Muscle layer of colon (tissue), 2 donors: ENCODE measurements at regions not wholly inside any gene's neighbourhood (a gene's known extent, or its start where the extent isn't known, plus 50 kb on each side); places are given as distances from the start of the nearest gene placed in this dataset.
"Not testable (repeated sequence)": the region's sequence is repeated elsewhere in the genome, so short reads cannot be mapped to it uniquely, and the experiment has no call there.

Experiments used
- H3K27ac ChIP-seq: one replicate; pipeline ENCODE4 v1.7.0; 2013; ENCODE audit warnings: low read depth, mild to moderate bottlenecking, low read length, moderate library complexity
- H3K27me3 ChIP-seq, 2 donors: one replicate each; pipeline ENCODE4 v1.7.0; 2013; ENCODE audit warnings: low read length in 2 of 2, mild to moderate bottlenecking in 2 of 2; ENCODE audit not compliant: insufficient read depth in 2 of 2, control insufficient read depth in 1 of 2
- H3K36me3 ChIP-seq: one replicate; pipeline ENCODE4 v1.7.0; 2013; ENCODE audit warnings: mild to moderate bottlenecking, low read length; ENCODE audit not compliant: insufficient read depth
- H3K4me1 ChIP-seq: one replicate; pipeline ENCODE4 v1.7.0; 2013; ENCODE audit warnings: mild to moderate bottlenecking, low read length; ENCODE audit not compliant: insufficient read depth
- H3K4me3 ChIP-seq, 2 donors: one replicate each; pipeline ENCODE4 v1.7.0; 2013; ENCODE audit warnings: low read length in 2 of 2, low read depth in 1 of 2, mild to moderate bottlenecking in 1 of 2, moderate library complexity in 1 of 2
- H3K9ac ChIP-seq: one replicate; pipeline ENCODE4 v1.7.0; 2013; ENCODE audit warnings: low read length
- H3K9me3 ChIP-seq: one replicate; pipeline ENCODE4 v1.7.0; 2013; ENCODE audit warnings: mild to moderate bottlenecking, low read length
- donor health status: abdominal sarcoma.
- donor health status: Adenocarcinoma of cecum.

GRCh38 chr17:45673759-45674158, 110.4 kb upstream of the CRHR1 start:
- H3K9ac ChIP-seq, H3K4me3 ChIP-seq, H3K27me3 ChIP-seq, H3K27ac ChIP-seq, H3K9me3 ChIP-seq, H3K4me1 ChIP-seq, H3K36me3 ChIP-seq: not testable (repeated sequence)

DNA sequence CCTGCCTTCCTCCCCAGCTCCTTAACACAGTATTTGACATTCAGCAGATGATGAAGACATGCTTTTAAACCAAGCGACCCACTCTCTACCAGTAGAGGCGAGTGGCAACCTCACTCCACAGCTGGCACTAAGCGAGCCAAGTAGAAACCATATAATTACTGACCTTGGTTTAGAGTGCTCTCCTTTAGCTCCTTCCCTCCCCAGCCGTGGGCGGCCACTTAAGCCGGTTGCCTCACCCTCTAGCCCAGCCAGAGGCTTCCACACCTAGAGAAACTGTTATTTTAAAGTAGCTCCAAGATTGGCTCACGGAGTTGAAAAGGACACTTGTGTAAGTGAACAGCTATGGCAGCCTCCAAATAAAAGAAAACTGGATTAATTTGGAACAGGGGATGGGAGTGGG, 109.1 kb upstream of the CRHR1 start:
- Histone ChIP-seq H3K4me1 (no peaks in the 10 kb centered on the region), H3K9me3 (no peaks in the 10 kb centered on the region), H3K36me3 (no peaks in the 10 kb centered on the region), H3K4me3 (no peak overlapping the region), H3K27me3 (peaks cover 0 to 6% of the 10 kb centered on the region in 2 donors), H3K9ac (no peak overlapping the region), H3K27ac (no peak overlapping the region)

GRCh38 chr17:45675892-45676291, 108.2 kb upstream of the CRHR1 start:
- no peaks in the 10 kb centered on the region for H3K4me1 ChIP-seq
- H3K27me3 ChIP-seq: peaks cover 0 to 6% of the 10 kb centered on the region in 2 donors

DNA sequence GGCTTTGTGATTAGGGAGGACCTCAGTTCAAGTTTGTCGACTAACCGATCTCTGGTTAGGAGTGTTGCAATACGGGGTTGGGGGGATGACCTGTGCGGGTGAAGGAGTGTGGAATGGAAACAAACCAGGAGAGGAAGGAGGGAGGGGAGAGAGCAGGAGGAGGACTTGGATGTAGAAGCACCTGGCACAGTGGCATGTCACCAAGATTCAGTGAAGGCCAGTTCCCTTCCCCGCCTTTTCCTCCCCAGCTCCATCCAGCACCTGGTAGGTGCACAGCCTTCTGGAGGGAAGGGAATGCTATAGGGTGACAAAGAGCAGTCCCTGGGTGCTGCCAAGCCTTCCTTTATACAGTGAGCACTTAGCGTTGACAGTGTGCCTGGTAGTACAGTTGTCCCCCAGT, 107.4 kb upstream of the CRHR1 start:
- Histone ChIP-seq H3K9me3 (no peaks in the 10 kb centered on the region), H3K27me3 (peaks cover 0 to 6% of the 10 kb centered on the region in 2 donors), H3K9ac (no peak overlapping the region), H3K4me3 (no peak overlapping the region), H3K4me1 (no peaks in the 10 kb centered on the region), H3K36me3 (no peaks in the 10 kb centered on the region), H3K27ac (no peak overlapping the region)

More at GRCh38 chr17:45675892-45676291, 108.2 kb upstream of the CRHR1 start:
- Histone ChIP-seq H3K36me3 (no peaks in the 10 kb centered on the region), H3K9ac (no peak overlapping the region), H3K9me3 (no peaks in the 10 kb centered on the region), H3K27ac (no peak overlapping the region), H3K4me3 (no peak overlapping the region)

DNA sequence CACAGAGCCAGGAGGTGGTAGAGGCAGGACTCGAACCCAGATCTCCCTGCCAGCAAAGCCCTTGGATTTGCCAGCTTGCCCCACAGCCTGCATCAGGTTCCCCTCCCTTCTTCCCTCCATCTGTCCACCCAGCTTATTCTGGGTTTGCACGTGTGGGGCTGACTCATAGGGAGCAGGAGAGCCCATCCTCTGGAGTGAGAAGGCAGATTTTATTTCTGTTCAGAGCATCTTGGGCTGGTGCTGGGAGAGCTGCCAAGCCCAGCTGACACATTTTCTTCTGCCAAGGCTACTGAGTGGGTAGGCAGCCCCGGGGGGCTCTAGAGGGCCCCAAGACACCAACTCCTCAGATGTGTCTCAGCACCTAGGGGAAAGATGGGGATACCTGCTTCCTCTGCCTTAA, 106.3 kb upstream of the CRHR1 start:
- H3K4me1 ChIP-seq: no peaks in the 10 kb centered on the region
- no peak overlapping the region for H3K9ac ChIP-seq
- no peak overlapping the region for H3K27ac ChIP-seq
- H3K4me3 ChIP-seq: no peak overlapping the region
- peaks cover 0 to 1% of the 10 kb centered on the region in 2 donors for H3K27me3 ChIP-seq
- no peaks in the 10 kb centered on the region for H3K36me3 ChIP-seq
- H3K9me3 ChIP-seq: no peaks in the 10 kb centered on the region

GRCh38 chr17:45679426-45679825, 104.7 kb upstream of the CRHR1 start:
- Histone ChIP-seq H3K9ac (no peak overlapping the region), H3K4me3 (no peak overlapping the region), H3K27ac (no peak overlapping the region), H3K9me3 (no peaks in the 10 kb centered on the region), H3K36me3 (no peaks in the 10 kb centered on the region), H3K27me3 (no peaks in the 10 kb centered on the region), H3K4me1 (no peaks in the 10 kb centered on the region)

DNA sequence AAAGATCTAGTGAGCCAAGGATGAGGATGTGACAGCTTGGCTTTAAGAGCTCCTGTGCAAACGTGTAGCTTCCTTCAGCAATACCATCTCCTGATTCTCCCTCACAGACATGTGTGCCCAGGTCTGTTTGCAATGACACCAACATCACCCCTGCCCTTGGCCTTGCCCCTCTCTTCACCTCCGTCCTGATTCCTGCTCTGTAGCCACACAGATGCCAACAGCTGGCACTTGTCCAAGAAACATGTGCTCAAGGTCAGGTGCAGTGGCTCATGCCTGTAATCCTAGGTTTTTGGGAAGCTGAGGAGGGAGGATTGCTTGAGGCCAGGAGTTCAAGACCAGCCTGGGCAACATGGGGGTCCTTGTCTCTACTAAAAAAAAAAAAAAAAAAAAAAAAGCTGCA, 103.8 kb upstream of the CRHR1 start:
- H3K4me3 ChIP-seq: no peak overlapping the region
- H3K4me1 ChIP-seq: no peaks in the 10 kb centered on the region
- no peak overlapping the region for H3K27ac ChIP-seq
- no peak overlapping the region for H3K9ac ChIP-seq
- H3K9me3 ChIP-seq: no peaks in the 10 kb centered on the region
- no peaks in the 10 kb centered on the region for H3K36me3 ChIP-seq
- H3K27me3 ChIP-seq: no peaks in the 10 kb centered on the region

DNA sequence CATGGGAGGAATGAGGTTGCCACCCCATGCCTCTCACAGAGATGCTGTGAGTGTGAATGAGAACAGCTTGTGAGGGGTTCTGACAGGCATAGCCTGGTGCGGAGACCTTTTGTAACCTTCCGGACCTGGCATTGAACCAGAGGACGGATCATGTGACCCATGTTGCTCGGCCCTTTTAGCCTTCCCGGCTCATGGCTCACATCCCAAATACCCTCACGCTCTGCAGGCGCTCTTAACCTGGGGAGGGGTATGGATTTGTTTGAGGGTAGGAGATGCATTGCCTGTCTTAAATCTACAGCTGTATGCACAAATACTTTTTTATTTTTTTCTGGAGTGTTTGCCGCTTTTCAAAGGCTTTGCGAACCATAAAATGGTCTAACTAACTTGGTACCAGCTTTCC, 102.4 kb upstream of the CRHR1 start:
- Histone ChIP-seq H3K36me3 (no peaks in the 10 kb centered on the region), H3K9me3 (no peaks in the 10 kb centered on the region), H3K9ac (no peak overlapping the region), H3K27me3 (no peaks in the 10 kb centered on the region), H3K4me3 (no peak overlapping the region), H3K4me1 (no peaks in the 10 kb centered on the region), H3K27ac (no peak overlapping the region)

DNA sequence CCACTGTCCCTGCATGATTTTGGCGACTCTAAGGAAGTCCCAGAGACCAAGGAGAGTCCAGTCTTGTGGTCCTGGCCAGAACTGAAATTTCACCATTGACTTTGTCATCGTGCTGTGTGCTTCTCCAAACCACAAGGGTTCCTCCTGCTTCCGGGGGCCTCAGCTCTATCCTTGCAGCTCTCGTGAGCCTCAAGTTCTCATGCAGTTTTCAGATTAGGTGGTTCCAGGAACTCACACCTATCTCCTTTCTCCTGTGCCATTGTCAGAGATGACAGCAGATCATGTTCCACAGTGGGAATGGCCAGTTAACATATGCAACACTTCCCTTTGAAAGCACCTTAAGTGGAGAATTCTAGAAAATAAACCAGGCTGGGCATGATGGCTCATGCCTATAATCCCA, 97.9 kb upstream of the CRHR1 start:
- H3K27me3 ChIP-seq: no peaks in the 10 kb centered on the region
- no peak overlapping the region for H3K4me3 ChIP-seq
- no peak overlapping the region for H3K9ac ChIP-seq
- no peaks in the 10 kb centered on the region for H3K36me3 ChIP-seq
- no peak overlapping the region for H3K27ac ChIP-seq
- H3K9me3 ChIP-seq: no peaks in the 10 kb centered on the region
- no peaks in the 10 kb centered on the region for H3K4me1 ChIP-seq

- H3K4me3 ChIP-seq: no peak overlapping the region
- no peaks in the 10 kb centered on the region for H3K4me1 ChIP-seq
- H3K9me3 ChIP-seq: no peaks in the 10 kb centered on the region
- H3K27ac ChIP-seq: no peak overlapping the region
- no peak overlapping the region for H3K9ac ChIP-seq
- H3K27me3 ChIP-seq: no peaks in the 10 kb centered on the region
- no peaks in the 10 kb centered on the region for H3K36me3 ChIP-seq
Measured at GRCh38 chr17:45687594-45687993, 96.5 kb upstream of the CRHR1 start.

GRCh38 chr17:45688353-45688752, 95.8 kb upstream of the CRHR1 start:
- no peak overlapping the region for H3K9ac ChIP-seq
- H3K27me3 ChIP-seq: no peaks in the 10 kb centered on the region
- H3K27ac ChIP-seq: no peak overlapping the region
- no peak overlapping the region for H3K4me3 ChIP-seq
- H3K9me3 ChIP-seq: no peaks in the 10 kb centered on the region
- H3K4me1 ChIP-seq: no peaks in the 10 kb centered on the region
- H3K36me3 ChIP-seq: no peaks in the 10 kb centered on the region

GRCh38 chr17:45688820-45689219, 95.3 kb upstream of the CRHR1 start:
- Histone ChIP-seq H3K9ac (no peak overlapping the region), H3K4me1 (no peaks in the 10 kb centered on the region), H3K4me3 (no peak overlapping the region), H3K27me3 (no peaks in the 10 kb centered on the region), H3K9me3 (no peaks in the 10 kb centered on the region), H3K36me3 (no peaks in the 10 kb centered on the region), H3K27ac (no peak overlapping the region)
